GM23338 (cell line): ENCODE measurements at regions not wholly inside any gene's neighbourhood (a gene's known extent, or its start where the extent isn't known, plus 50 kb on each side); places are given as distances from the start of the nearest gene placed in this dataset.

ENCODE experiments used
- ATAC-seq: fragments of 200-7000 bp; cut with Tn5 transposase; 3 replicates; pipeline ENCODE4 v1.9.1; 2020
- DNase-seq: peaks from one replicate; pipeline ENCODE4 v3.0.0-alpha.2; 2015; ENCODE audit warnings: low spot score
- H2AFZ ChIP-seq: fragments of 200-600 bp; sonication (generic); 2 replicates; pipeline ENCODE4 v1.8.0; 2016; ENCODE audit warnings: antibody characterized with exemption, mild to moderate bottlenecking, moderate library complexity
- H3F3A ChIP-seq: fragments of 200-600 bp; sonication (generic); replicated peaks from 2 replicates; pipeline ENCODE4 v1.8.0; 2017; ENCODE audit warnings: antibody characterized with exemption, mixed run types, low read depth
- H3K27ac ChIP-seq: fragments of 200-600 bp; sonication (generic); 2 replicates; pipeline ENCODE4 v1.6.1; 2016; ENCODE audit warnings: low read depth
- H3K27me3 ChIP-seq: fragments of 200-600 bp; sonication (generic); 2 replicates; pipeline ENCODE4 v1.8.0; 2016; ENCODE audit warnings: mild to moderate bottlenecking, mixed run types, moderate library complexity; ENCODE audit not compliant: insufficient read depth
- H3K36me3 ChIP-seq: fragments of 200-600 bp; sonication (generic); 2 replicates; pipeline ENCODE4 v1.8.0; 2016; ENCODE audit warnings: mild to moderate bottlenecking; ENCODE audit not compliant: insufficient read depth
- H3K4me1 ChIP-seq: fragments of 200-600 bp; sonication (generic); 2 replicates; pipeline ENCODE4 v1.8.0; 2016; ENCODE audit warnings: mild to moderate bottlenecking, moderate library complexity; ENCODE audit not compliant: insufficient read depth
- H3K4me2 ChIP-seq: fragments of 200-600 bp; sonication (generic); 2 replicates; pipeline ENCODE4 v1.7.1; 2017; ENCODE audit warnings: mixed run types
- H3K4me3 ChIP-seq: fragments of 200-600 bp; sonication (generic); 2 replicates; pipeline ENCODE4 v1.6.1; 2016; ENCODE audit warnings: mixed run types
- H3K79me2 ChIP-seq: fragments of 200-600 bp; sonication (generic); replicated peaks from 2 replicates; pipeline ENCODE4 v1.8.0; 2017; ENCODE audit warnings: mild to moderate bottlenecking; ENCODE audit not compliant: insufficient read depth
- H3K9me2 ChIP-seq: fragments of 200-600 bp; sonication (generic); 2 replicates; pipeline ENCODE4 v1.8.0; 2017; ENCODE audit not compliant: insufficient read depth
- H4K20me1 ChIP-seq: fragments of 200-600 bp; sonication (generic); replicated peaks from 2 replicates; pipeline ENCODE4 v1.8.0; 2017; ENCODE audit warnings: mild to moderate bottlenecking; ENCODE audit not compliant: insufficient read depth
- H3K27ac Mint-ChIP-seq: 2 replicates; pipeline ENCODE4 v1.8.0; 2020; ENCODE audit warnings: inconsistent platforms, mild to moderate bottlenecking, moderate library complexity, mixed read lengths
- H3K27me3 Mint-ChIP-seq: 3 replicates; pipeline ENCODE4 v1.8.0; 2022; ENCODE audit warnings: low read depth, mild to moderate bottlenecking, moderate library complexity, mixed read lengths, inconsistent platforms; ENCODE audit not compliant: insufficient read depth, poor library complexity
- H3K36me3 Mint-ChIP-seq: 3 replicates; pipeline ENCODE4 v1.8.0; 2021; ENCODE audit warnings: low read depth, mild to moderate bottlenecking, inconsistent platforms, moderate library complexity, mixed read lengths
- H3K4me1 Mint-ChIP-seq: 3 replicates; pipeline ENCODE4 v1.8.0; 2020; ENCODE audit warnings: mild to moderate bottlenecking, inconsistent platforms, mixed read lengths
- H3K4me3 Mint-ChIP-seq: 3 replicates; pipeline ENCODE4 v1.8.0; 2021; ENCODE audit warnings: moderate library complexity, mild to moderate bottlenecking, inconsistent platforms, mixed read lengths
- H3K9me3 Mint-ChIP-seq: 3 replicates; pipeline ENCODE4 v1.8.0; 2020; ENCODE audit warnings: moderate library complexity, mild to moderate bottlenecking, inconsistent platforms, mixed read lengths
- CREB1 ChIP-seq: fragments of 250-450 bp; sonication (Bioruptor Pico); IDR thresholded peaks from 2 replicates; pipeline ENCODE4 v1.5.0; 2020; ENCODE audit warnings: low read depth, mild to moderate bottlenecking, moderate library complexity
- CTCF ChIP-seq, 2 experiments: fragments of 200-600 bp in 1 of 2; sonication (generic) in 1 of 2; conservative IDR thresholded peaks; 2 replicates each; pipeline versions ENCODE4 v1.5.1 to v1.6.1; 2016 to 2017; ENCODE audit warnings: antibody characterized with exemption in 2 of 2, low read depth in 2 of 2, mild to moderate bottlenecking in 2 of 2, moderate library complexity in 1 of 2
- EZH2 ChIP-seq: fragments of 200-600 bp; sonication (generic); IDR thresholded peaks from one replicate; pipeline ENCODE4 v1.8.0; 2017; ENCODE audit warnings: antibody characterized with exemption, mild to moderate bottlenecking, low read depth; ENCODE audit not compliant: unreplicated experiment
- EZH2phosphoT487 ChIP-seq: fragments of 200-600 bp; sonication (generic); IDR thresholded peaks from one replicate; pipeline ENCODE4 v1.8.1; 2018; ENCODE audit warnings: antibody characterized with exemption; ENCODE audit not compliant: unreplicated experiment
- JUNB ChIP-seq: IDR thresholded peaks from one replicate; pipeline ENCODE4 v1.6.1; 2016; ENCODE audit warnings: antibody characterized with exemption; ENCODE audit not compliant: unreplicated experiment
- ZNF114 ChIP-seq: fragments of 250-450 bp; sonication (Bioruptor Pico); IDR thresholded peaks from 2 replicates; pipeline ENCODE4 v1.5.0; 2020; ENCODE audit warnings: mild to moderate bottlenecking, moderate library complexity
- TF ChIP-seq, protein P1 (sequence below): fragments of 250-450 bp; sonication (Bioruptor Pico); IDR thresholded peaks from 2 replicates; pipeline ENCODE4 v1.5.0; 2020; ENCODE audit warnings: mild to moderate bottlenecking, moderate library complexity

- TF ChIP-seq, protein P1, sequence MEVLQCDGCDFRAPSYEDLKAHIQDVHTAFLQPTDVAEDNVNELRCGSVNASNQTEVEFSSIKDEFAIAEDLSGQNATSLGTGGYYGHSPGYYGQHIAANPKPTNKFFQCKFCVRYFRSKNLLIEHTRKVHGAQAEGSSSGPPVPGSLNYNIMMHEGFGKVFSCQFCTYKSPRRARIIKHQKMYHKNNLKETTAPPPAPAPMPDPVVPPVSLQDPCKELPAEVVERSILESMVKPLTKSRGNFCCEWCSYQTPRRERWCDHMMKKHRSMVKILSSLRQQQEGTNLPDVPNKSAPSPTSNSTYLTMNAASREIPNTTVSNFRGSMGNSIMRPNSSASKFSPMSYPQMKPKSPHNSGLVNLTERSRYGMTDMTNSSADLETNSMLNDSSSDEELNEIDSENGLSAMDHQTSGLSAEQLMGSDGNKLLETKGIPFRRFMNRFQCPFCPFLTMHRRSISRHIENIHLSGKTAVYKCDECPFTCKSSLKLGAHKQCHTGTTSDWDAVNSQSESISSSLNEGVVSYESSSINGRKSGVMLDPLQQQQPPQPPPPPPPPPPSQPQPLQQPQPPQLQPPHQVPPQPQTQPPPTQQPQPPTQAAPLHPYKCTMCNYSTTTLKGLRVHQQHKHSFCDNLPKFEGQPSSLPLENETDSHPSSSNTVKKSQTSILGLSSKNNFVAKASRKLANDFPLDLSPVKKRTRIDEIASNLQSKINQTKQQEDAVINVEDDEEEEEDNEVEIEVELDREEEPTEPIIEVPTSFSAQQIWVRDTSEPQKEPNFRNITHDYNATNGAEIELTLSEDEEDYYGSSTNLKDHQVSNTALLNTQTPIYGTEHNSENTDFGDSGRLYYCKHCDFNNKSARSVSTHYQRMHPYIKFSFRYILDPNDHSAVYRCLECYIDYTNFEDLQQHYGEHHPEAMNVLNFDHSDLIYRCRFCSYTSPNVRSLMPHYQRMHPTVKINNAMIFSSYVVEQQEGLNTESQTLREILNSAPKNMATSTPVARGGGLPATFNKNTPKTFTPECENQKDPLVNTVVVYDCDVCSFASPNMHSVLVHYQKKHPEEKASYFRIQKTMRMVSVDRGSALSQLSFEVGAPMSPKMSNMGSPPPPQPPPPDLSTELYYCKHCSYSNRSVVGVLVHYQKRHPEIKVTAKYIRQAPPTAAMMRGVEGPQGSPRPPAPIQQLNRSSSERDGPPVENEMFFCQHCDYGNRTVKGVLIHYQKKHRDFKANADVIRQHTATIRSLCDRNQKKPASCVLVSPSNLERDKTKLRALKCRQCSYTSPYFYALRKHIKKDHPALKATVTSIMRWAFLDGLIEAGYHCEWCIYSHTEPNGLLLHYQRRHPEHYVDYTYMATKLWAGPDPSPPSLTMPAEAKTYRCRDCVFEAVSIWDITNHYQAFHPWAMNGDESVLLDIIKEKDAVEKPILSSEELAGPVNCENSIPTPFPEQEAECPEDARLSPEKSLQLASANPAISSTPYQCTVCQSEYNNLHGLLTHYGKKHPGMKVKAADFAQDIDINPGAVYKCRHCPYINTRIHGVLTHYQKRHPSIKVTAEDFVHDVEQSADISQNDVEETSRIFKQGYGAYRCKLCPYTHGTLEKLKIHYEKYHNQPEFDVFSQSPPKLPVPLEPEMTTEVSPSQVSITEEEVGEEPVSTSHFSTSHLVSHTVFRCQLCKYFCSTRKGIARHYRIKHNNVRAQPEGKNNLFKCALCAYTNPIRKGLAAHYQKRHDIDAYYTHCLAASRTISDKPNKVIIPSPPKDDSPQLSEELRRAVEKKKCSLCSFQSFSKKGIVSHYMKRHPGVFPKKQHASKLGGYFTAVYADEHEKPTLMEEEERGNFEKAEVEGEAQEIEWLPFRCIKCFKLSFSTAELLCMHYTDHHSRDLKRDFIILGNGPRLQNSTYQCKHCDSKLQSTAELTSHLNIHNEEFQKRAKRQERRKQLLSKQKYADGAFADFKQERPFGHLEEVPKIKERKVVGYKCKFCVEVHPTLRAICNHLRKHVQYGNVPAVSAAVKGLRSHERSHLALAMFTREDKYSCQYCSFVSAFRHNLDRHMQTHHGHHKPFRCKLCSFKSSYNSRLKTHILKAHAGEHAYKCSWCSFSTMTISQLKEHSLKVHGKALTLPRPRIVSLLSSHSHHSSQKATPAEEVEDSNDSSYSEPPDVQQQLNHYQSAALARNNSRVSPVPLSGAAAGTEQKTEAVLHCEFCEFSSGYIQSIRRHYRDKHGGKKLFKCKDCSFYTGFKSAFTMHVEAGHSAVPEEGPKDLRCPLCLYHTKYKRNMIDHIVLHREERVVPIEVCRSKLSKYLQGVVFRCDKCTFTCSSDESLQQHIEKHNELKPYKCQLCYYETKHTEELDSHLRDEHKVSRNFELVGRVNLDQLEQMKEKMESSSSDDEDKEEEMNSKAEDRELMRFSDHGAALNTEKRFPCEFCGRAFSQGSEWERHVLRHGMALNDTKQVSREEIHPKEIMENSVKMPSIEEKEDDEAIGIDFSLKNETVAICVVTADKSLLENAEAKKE (CRISPR knock-in tag): no peak
- no peak for TF ChIP-seq EZH2phosphoT487
- TF ChIP-seq CREB1 (CRISPR knock-in tag): no peak
- no peak for TF ChIP-seq EZH2
- TF ChIP-seq CTCF (conservative IDR thresholded peaks at IDR 0.05; ENCODE audit: low read depth in 2 of 2): no peak
These were observed 255.9 kb upstream of the ADRA1B start (continued) for GRCh38 chr5:159660401-159660800.

DNA sequence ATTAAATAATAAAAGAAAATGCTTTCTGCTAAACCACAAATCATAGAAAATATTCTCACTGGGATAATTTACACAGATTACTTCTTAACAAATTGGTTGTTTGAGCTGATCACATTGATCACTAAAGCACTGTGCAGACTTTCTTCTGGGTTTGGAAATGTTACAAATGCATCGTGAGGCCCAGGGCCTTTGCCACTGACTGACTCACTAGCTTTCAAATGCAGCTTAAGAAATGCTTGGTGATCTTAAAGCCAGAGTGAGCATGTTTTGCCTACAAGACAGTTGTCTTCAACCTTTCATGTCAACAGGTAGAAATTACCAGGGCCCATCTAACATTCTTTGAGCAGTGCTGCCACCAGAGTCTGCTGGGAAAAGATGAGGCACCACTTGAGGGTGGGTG, 252.3 kb upstream of the ADRA1B start:
- Histone ChIP-seq H3K79me2 (no peaks in the 10 kb centered on the region), H3K4me3 (no peak overlapping the region), H3K4me2 (no peak overlapping the region), H3K36me3 (no peaks in the 10 kb centered on the region), H3K9me2 (peaks cover 3% of the 10 kb centered on the region; the same call in 1 of the 2 replicates), H3K27me3 (no peaks in the 10 kb centered on the region), H2AFZ (no peak overlapping the region), H3K4me1 (no peaks in the 10 kb centered on the region), H4K20me1 (no peaks in the 10 kb centered on the region), H3F3A (no peaks in the 10 kb centered on the region), H3K27ac (no peak overlapping the region)
- H3K4me1 Mint-ChIP-seq: no peaks in the 10 kb centered on the region
- H3K9me3 Mint-ChIP-seq: no peaks in the 10 kb centered on the region
- ATAC-seq: no peak
- H3K4me3 Mint-ChIP-seq: no peak overlapping the region
- no peaks in the 10 kb centered on the region for H3K36me3 Mint-ChIP-seq
- no peak overlapping the region for H3K27ac Mint-ChIP-seq
- no peak for DNase-seq
- peaks cover 2% of the 10 kb centered on the region for H3K27me3 Mint-ChIP-seq
- TF ChIP-seq, protein P1 (CRISPR knock-in tag): no peak
- TF ChIP-seq JUNB: no peak
- no peak for TF ChIP-seq ZNF114 (CRISPR knock-in tag)
- no peak for TF ChIP-seq CREB1 (CRISPR knock-in tag)
